Colonic mucosa (tissue), 4 donors: ENCODE measurements at regions not wholly inside any gene's neighbourhood (a gene's known extent, or its start where the extent isn't known, plus 50 kb on each side); places are given as distances from the start of the nearest gene placed in this dataset.

ENCODE experiments used
- DNase-seq: peaks from one replicate; pipeline ENCODE4 v3.0.0-alpha.2; 2020
- H3K27ac ChIP-seq: fragments of 200-600 bp; one replicate; pipeline ENCODE4 v1.8.0; 2021
- H3K27me3 ChIP-seq: fragments of 200-600 bp; one replicate; pipeline ENCODE4 v1.8.0; 2021
- H3K36me3 ChIP-seq: fragments of 200-600 bp; one replicate; pipeline ENCODE4 v1.8.0; 2021
- H3K4me1 ChIP-seq: fragments of 200-600 bp; one replicate; pipeline ENCODE4 v1.8.0; 2021; ENCODE audit warnings: mild to moderate bottlenecking
- H3K4me3 ChIP-seq: fragments of 200-600 bp; one replicate; pipeline ENCODE4 v1.8.0; 2021
- H3K9ac ChIP-seq, 2 donors: one replicate each; pipeline ENCODE4 v1.7.0; 2013; ENCODE audit warnings: control low read depth in 2 of 2, low read depth in 2 of 2, low read length in 2 of 2
- H3K9me3 ChIP-seq: fragments of 200-600 bp; one replicate; pipeline ENCODE4 v1.8.0; 2021
- intact Hi-C: fragments of 100-400 bp; cut with DNase I; formaldehyde crosslinking; loops from one replicate; pipeline ENCODE4 v1.14.1; 2022
- TF ChIP-seq, protein P1 (sequence below): fragments of 200-600 bp; IDR thresholded peaks from one replicate; pipeline ENCODE4 v1.8.0; 2022; ENCODE audit warnings: antibody characterized with exemption, mild to moderate bottlenecking
- donor health status: healthy.
- donor health status: DM: no; HTN: no; CAD: no.
- donor health status: DM: no; HTN: no; CAD: no.

DNA sequence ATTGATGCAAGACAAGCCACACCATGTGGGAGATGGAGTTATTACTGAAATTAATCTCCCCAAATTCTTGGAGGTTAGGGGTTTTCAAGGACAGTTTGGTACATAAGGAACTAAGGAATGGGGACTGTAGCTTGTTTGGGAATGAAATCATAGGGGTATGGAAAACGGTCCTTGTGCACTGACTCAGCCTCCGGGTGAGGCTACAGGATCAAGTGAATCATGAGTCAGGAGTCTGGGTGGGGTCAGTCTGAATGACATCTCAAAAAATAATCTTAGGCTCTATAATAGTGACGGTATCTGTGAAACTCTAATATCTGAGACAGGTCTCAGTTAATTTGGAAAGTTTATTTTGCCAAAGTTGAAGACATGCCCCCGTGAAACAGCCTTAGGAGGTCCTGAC, 128.5 kb upstream of the CYSLTR1 start:
- intact Hi-C loops = no loop called here
- TF ChIP-seq, protein P1, sequence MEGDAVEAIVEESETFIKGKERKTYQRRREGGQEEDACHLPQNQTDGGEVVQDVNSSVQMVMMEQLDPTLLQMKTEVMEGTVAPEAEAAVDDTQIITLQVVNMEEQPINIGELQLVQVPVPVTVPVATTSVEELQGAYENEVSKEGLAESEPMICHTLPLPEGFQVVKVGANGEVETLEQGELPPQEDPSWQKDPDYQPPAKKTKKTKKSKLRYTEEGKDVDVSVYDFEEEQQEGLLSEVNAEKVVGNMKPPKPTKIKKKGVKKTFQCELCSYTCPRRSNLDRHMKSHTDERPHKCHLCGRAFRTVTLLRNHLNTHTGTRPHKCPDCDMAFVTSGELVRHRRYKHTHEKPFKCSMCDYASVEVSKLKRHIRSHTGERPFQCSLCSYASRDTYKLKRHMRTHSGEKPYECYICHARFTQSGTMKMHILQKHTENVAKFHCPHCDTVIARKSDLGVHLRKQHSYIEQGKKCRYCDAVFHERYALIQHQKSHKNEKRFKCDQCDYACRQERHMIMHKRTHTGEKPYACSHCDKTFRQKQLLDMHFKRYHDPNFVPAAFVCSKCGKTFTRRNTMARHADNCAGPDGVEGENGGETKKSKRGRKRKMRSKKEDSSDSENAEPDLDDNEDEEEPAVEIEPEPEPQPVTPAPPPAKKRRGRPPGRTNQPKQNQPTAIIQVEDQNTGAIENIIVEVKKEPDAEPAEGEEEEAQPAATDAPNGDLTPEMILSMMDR = no peak

GRCh38 chrX:78452356-78452755, 124.9 kb upstream of the CYSLTR1 start:
- intact Hi-C loops = no loop called here
- TF ChIP-seq, protein P1 = no peak

More for the DNA sequence above, 128.5 kb upstream of the CYSLTR1 start:
- no peaks in the 10 kb centered on the region for H3K4me1 ChIP-seq
- H3K9me3 ChIP-seq = no peaks in the 10 kb centered on the region
- no peak overlapping the region for H3K27ac ChIP-seq
- no peak for DNase-seq
- no peaks in the 10 kb centered on the region for H3K36me3 ChIP-seq
- H3K9ac ChIP-seq = no peak overlapping the region
- H3K27me3 ChIP-seq = no peaks in the 10 kb centered on the region
- H3K4me3 ChIP-seq = no peak overlapping the region

DNA sequence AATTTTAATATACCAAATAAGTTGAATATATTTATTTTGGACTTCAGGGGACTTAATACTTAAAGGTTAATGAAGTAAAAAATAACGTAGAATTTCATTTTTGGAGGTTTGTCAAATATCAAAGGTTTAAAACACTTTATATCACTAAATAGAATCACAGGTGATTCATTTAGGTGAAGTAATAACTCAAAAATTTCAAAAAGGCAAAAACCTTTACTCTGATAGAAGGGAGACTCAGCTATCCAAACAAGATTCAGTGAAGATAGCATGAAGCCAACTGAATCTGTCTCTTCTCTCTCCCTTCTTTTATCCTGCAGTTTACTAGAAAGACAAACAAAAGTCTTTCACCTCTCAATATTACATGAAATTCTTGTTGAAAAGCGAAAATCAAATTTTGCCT, 110.2 kb upstream of the CYSLTR1 start:
- Histone ChIP-seq H3K27ac (no peak overlapping the region), H3K4me3 (no peak overlapping the region), H3K4me1 (no peaks in the 10 kb centered on the region), H3K9me3 (no peaks in the 10 kb centered on the region), H3K36me3 (no peaks in the 10 kb centered on the region), H3K27me3 (no peaks in the 10 kb centered on the region), H3K9ac (no peak overlapping the region)
- intact Hi-C loops = no loop called here
- TF ChIP-seq, protein P1 = no peak
- DNase-seq = no peak

More at GRCh38 chrX:78452356-78452755, 124.9 kb upstream of the CYSLTR1 start:
- H3K27ac ChIP-seq = no peak overlapping the region
- H3K9me3 ChIP-seq = no peaks in the 10 kb centered on the region
- no peaks in the 10 kb centered on the region for H3K27me3 ChIP-seq
- no peaks in the 10 kb centered on the region for H3K4me1 ChIP-seq
- DNase-seq = no peak
- no peak overlapping the region for H3K9ac ChIP-seq
- H3K36me3 ChIP-seq = no peaks in the 10 kb centered on the region
- H3K4me3 ChIP-seq = no peak overlapping the region

- TF ChIP-seq, protein P1 = no peak
- H3K9me3 ChIP-seq = no peaks in the 10 kb centered on the region
- H3K27me3 ChIP-seq = no peaks in the 10 kb centered on the region
- H3K4me3 ChIP-seq = no peak overlapping the region
- DNase-seq = no peak
- no peak overlapping the region for H3K27ac ChIP-seq
- H3K4me1 ChIP-seq = no peaks in the 10 kb centered on the region
- intact Hi-C loops = no loop called here
- H3K36me3 ChIP-seq = no peaks in the 10 kb centered on the region
- no peak overlapping the region for H3K9ac ChIP-seq
Observed at GRCh38 chrX:78429172-78429571, 101.8 kb upstream of the CYSLTR1 start.

- Histone ChIP-seq H3K27ac (no peak overlapping the region), H3K9me3 (no peaks in the 10 kb centered on the region), H3K4me1 (no peaks in the 10 kb centered on the region), H3K27me3 (no peaks in the 10 kb centered on the region), H3K36me3 (no peaks in the 10 kb centered on the region), H3K4me3 (no peak overlapping the region), H3K9ac (no peak overlapping the region)
- TF ChIP-seq, protein P1 = no peak
- DNase-seq = no peak
- intact Hi-C loops = no loop called here
Observed at GRCh38 chrX:78388663-78389062, 61.3 kb upstream of the CYSLTR1 start.

DNA sequence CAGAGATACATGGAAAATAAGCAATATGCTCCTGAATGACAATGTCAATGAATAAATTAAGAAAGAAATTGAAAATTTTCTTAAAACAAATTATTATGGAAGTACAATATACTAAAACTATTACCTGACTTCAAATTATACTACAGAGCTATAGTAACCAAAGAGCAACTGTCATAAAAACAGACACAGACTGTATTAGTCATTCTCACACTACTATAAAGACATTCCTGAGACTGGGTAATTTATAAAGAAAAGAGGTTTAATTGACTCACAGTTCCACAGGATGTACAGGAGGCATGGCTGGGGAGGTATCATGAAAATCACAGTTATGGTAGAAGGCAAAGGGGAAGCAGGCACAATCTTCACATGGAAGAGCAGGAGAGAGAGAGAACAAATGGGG, 60.0 kb upstream of the CYSLTR1 start:
- TF ChIP-seq, protein P1 = no peak

More for the DNA sequence above, 60.0 kb upstream of the CYSLTR1 start:
- Histone ChIP-seq H3K9ac (no peak overlapping the region), H3K36me3 (no peaks in the 10 kb centered on the region), H3K4me1 (no peaks in the 10 kb centered on the region), H3K27me3 (no peaks in the 10 kb centered on the region), H3K27ac (no peak overlapping the region), H3K9me3 (no peaks in the 10 kb centered on the region), H3K4me3 (no peak overlapping the region)
- no peak for DNase-seq
- intact Hi-C loops = no loop called here
